GM18867 (cell line): ENCODE measurements at regions not wholly inside any gene's neighbourhood (a gene's known extent, or its start where the extent isn't known, plus 50 kb on each side); places are given as distances from the start of the nearest gene placed in this dataset.
"Not testable (repeated sequence)": the region's sequence is repeated elsewhere in the genome, so short reads cannot be mapped to it uniquely, and the experiment has no call there.

Experiments
- ATAC-seq: cut with Tn5 transposase; IDR thresholded peaks from one replicate; pipeline ENCODE4 v1.9.1; 2021; ENCODE audit warnings: mild to moderate bottlenecking, moderate library complexity; ENCODE audit not compliant: unreplicated experiment

DNA sequence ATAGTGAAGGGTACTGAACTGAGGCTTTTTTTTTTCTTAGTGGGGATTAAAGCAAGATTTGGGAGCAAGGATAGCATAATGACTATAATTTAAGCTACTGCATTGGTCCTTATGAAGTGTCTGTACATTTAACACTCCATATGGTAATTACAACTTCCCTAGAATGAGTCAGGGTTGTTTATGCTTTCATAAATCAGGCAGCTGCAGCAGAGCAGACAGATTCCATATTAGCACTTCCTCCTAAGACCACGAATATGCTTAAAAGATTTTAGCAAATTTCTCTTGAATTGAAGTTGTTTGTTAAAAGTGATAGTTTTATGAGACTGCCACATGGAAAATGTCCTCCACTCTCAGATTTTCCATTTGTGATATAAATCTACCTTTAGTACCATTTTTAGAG lies 401.1 kb upstream of the SPRY2 start:
- no peak for ATAC-seq

DNA sequence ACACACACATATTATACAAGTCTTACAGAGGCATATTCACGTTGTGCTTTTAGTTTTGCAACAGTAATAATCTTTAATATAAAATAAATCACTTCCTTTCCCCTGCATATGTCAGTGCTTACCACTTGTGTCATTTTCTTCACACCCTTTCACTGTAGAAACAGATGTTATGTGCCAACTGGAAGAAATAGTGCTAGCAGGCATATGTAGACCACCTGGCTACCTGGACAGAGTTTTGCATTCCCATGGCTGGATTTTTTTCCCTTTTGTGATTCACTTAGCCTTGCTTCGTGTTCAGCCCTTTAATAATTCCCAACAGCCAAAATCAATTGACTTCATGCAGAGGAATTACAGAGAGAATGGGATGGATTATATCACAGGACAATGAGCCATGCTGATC lies 399.1 kb upstream of the SPRY2 start:
- no peak for ATAC-seq

DNA sequence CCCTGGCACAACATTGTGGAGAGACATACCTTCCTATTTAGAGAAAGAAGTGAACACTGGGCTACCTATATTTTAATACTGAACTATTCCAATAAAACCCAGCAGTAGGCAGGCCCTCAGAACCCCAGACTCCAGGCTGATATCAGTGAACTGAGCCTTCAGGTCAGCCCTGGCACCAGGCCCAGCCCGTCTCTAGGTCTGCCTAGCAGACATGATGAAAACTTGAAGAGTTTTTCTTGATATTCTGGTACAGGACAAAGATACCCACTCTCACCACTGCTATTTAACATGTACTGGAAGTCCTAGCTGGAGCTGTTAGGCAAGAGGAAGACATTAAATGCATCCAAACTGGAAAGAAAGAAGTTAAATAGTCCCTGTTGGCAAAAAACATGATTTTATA lies 396.6 kb upstream of the SPRY2 start:
- no peak for ATAC-seq

DNA sequence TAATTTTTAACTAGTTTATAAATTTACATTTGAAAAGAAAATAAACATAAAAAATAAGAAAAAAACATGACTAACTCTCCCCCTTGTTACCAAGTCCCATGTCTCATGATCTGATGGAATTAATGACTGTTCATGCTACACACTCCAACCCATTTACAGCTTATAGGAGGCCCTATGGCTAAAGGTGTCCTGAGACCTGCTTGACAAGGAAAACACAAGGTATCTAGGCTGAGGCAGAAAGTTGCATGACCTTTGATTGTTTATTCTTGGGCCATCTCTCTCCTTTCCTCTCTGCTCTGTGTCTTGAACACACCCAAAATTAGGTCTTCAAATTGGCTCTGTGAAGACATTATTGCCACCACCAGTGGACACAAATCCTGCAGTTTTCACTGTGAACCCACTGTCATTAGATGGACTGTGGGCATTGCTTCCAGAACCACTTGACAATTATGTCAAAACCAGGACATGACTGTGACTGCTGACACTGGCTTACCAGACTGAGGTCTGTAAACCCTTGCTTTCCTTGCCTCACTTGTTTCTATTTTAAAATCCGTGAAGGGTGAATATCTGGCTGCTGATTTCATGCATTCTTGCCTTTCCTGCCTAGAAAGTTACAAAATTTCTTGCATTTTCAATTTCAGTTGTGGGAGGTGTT lies 386.5 kb upstream of the SPRY2 start:
- no peak for ATAC-seq

DNA sequence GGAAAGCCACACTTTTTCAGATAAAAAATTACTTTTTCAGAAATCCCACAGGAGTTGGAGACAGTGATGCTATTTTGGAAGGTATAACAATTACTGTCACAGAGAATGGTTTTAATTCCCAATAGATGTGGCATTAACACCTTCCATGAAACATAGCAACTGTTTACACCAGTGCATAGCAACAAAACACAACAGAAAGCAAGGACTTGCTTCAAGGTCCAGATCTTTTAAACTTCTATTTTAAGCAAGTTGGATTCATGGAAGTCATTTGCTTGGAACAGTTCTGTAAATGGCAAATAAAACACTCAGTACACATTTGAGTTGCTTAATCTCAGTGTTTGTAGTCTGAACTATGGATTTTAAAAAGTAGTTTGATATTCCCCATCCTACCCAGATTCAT lies 385.9 kb upstream of the SPRY2 start:
- ATAC-seq, result no peak

DNA sequence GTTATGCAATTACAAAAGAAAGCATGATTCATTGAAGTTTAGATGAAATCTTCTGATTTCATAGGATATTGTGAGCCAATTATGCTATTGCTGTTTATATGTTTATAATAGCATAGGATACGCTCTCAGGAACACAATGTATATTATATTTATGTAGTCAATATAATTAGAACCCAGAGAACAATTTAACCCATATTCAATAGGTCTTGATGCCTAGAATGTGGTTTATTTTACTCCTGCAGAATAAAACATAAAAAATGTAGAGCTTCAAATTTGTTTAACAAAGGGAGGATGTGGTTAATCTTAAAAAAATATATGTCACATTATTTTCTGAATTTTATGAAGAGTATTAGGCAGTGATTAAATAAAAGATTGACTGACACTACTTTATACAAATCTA lies 380.8 kb upstream of the SPRY2 start:
- no peak for ATAC-seq

DNA sequence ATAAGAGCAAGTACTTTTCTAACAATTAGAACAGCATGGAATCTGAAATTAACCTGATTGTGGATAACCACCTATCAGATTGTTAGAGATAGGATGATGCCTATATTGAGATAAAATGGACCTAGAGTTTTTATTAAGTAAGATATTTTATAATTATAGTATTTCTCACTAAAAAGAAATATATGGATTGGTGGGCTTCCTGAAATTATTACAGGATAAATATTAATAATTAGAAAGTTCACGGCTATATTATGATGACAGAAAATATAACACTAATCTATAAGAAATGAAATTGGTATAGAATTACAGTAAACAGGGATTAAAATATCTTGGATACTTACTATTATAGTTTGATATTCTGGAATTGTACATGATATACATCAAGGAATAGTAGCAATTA lies 378.0 kb upstream of the SPRY2 start:
- no peak for ATAC-seq

DNA sequence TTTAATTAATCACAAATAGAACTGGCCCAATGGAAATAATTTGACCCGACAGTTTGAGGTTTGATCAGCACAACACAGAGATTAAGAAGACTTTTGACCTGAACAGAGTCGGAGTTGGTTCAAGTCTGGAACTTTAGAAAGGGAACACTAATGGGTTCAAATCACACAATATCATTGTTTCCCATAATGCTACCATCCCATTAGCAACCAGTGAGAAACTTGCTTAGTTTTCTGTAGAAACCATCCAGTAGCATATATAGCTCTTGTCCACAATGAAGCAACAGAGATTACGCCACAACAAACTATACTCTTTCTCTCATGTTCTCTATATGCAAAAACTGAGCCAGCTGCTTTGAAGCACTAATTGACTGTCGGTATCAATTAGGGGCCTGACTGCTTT lies 376.9 kb upstream of the SPRY2 start:
- no peak for ATAC-seq

DNA sequence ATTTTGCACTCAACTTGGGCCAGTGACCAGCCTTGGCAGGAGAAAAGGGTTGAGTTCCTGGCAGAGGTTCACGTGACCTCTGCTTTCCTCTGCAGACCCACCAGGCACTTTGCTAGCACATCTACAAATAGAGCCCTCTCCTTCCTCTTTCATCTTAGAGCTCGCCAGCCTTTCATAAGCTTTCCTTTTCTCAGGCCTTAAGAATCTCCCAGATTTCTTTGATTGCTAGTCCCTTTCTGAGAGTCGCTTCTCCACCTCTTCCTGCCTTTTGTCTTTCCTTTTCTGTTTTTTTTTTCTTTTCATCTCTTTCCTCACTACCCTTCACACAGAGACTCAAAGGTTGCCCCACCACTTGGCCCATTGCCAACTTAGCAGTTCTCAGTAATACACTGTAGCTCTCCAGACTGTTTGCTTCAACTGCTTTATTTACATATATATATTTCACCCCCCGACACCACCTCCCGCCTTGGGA lies 375.7 kb upstream of the SPRY2 start:
- no peak for ATAC-seq

DNA sequence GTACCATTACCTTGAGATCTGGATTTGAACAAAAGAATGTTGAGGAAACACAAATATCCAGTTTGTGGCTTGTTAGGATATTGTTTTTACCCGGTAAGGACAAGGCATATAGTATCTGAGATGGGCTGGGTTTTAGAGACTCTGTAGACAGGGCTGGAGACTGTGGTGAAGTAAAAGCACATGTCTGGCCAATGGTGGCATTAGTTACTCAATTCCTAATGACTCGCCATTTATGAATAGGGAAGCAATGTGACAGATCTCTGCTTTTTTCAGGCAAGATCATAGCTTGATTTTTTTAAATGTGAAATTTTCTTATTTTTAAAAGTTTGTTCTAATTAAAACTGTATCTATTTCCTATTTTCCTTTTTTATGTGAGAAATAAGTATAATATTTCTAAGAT lies 371.1 kb upstream of the SPRY2 start:
- no peak for ATAC-seq

DNA sequence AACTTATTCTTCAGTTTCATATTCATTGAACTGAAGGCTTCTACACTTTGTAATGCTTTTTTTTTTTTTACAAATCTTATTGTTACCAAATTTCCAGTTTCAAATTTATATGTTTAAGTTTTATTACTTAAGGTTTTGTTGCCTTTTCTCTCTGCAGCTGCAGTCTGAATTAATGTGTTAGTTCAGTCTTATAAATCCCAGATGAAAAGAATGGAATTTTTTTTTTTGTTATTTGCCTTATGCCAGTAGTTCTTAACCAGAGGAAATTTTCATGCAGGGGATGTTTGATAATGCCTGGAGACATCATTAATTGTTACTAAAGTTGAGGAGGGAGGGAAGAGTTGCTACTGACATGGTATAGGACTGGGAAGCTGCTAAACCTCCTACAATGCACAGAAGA lies 367.9 kb upstream of the SPRY2 start:
- ATAC-seq, result no peak

DNA sequence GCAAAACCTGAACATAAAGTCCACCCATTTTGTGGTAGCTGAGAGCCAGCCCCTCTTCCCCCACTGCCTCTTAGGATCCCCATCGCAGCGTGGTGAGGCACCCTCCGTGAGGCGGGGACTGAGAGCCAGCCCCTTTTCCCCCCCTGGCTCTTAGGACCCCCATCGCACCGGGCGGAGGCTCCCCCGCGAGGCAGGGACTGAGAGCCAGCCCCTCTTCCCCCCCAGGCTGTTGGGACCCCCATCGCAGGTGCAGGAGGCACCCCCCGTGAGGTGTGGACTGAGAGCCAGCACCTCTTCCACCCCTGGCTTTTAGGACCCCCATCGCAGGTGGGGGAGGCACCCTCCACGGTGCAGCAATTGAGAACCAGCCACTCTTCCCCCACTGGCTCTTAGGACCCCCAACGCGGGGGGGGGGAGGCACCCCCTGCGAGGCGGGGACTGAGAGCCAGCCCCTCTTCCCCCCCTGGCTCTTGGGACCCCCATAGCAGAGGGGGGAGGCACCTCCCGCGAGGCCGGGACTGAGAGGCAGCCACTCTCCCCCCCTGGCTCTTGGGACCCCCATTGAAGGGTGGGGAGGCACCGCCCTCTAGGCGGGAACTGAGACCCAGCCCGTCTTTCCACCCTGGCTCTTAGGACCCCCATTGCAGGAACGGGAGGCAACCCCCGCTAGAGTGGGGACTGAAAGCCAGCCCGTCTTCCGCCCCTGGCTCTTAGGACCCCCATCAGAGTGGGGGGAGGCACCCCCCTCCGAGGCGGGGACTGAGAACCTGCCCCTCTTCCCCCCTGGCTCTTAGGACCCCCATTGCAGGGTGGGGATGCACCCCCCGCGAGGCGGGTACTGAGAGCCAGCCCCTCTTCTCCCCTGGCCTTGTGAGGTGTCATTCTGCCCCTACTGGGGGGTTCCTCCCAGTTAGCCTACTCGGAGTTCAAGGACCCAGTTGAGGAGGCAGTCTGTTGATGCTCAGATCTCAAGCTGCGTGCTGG lies 366.4 kb upstream of the SPRY2 start:
- ATAC-seq, result no peak

DNA sequence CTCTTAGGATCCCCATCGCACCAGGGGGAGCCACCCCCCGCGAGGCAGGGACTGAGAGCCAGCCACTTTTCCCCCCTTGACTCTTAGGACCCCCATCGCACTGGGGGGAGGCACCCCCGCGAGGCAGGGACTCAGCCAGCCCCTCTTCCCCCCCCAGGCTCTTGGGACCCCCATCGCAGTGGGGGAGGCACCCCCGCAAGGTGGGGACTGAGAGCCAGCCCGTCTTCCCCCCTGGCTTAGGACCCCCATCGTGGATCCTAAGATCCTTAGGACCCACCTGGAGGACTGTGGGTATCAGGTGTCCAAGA lies 365.2 kb upstream of the SPRY2 start:
- ATAC-seq, result no peak

DNA sequence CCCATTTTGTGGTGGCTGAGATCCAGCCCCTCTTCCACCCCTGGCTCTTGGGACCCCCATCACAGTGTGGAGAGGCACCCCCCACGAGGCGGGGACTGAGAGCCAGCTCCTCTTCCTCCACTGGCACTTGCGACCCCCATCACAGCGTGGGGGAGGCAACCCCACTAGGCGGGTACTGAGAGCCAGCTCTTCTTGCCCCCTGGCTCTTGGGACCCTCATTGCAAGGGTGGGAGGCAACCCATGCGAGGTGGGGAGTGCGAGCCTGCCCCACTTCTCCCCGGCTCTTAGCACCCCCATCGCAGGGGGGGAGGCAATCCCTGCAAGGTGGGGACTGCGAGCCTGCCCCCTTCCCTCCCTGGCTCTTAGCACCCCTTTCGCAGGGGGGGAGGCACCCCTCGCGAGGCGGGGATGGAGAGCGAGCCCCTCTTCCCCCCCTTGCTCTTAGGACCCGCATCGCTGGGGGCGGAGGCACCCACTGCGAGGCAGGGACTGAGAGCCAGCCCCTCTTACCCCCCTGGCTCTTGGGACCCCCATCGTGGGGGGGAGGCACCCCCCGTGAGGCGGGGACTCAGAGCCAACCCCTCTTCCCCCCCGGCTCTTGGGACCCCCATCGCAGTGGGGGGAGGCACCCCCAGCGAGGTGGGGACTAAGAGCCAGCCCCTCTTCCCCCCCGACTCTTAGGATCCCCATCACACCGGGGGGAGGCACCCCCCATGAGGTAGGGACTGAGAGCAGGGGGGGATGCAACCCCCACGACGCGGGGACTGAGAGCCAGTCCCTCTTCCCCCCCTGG lies 364.6 kb upstream of the SPRY2 start:
- ATAC-seq, result no peak

DNA sequence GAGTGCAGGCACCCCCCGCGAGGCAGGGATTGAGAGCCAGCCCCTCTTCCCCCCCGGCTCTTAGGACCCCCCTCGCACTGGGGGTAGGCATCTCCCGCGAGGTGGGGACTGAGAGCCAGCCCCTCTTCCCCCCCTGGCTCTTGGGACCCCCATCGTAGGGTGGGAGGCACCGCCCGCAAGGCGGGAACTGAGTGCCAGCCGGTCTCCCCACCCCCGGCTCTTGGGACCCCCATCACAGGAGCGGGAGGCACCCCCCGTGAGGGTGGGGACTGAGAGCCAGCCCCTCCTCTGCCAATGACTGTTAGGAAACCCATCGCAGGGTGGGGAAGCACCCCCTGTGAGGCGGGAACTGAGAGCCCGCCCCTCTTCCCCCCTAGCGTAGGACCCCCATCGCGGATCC lies 363.4 kb upstream of the SPRY2 start:
- no peak for ATAC-seq

DNA sequence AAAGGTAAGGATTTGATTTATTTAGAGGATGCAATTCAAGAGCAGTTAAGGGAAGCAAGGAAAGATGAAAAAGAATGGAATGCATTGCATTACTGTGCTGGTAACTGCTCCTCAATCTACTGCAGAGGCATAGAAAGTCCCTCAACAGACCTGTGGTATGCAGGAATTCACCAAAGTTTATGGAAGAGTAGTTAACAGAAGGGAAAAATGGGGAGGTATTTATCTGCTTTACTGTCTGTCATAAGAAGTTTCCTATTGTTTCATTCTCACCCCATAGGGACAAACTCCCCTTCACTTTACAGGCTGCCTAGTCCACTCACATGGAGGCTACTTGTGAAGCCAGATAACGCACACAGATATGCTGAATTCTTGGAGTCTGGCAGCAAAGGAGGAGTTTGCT lies 354.9 kb upstream of the SPRY2 start:
- no peak for ATAC-seq

DNA sequence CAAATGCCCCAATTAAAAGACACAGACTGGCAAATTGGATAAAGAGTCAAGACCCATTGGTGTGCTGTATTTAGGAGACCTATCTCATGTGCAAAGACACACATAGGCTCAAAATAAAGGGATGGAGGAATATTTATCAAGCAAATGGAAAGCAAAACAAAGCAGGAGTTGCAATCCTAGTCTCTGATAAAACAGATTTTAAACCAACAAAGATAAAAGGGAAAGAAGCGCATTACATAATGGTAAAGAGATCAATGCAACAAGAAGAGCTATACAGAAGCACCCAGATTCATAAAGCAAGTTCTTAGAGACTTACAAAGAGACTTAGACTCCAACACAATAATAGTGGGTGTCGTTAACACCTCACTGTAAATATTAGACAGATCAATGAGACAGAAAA lies 350.9 kb upstream of the SPRY2 start:
- ATAC-seq, result not testable (repeated sequence)

DNA sequence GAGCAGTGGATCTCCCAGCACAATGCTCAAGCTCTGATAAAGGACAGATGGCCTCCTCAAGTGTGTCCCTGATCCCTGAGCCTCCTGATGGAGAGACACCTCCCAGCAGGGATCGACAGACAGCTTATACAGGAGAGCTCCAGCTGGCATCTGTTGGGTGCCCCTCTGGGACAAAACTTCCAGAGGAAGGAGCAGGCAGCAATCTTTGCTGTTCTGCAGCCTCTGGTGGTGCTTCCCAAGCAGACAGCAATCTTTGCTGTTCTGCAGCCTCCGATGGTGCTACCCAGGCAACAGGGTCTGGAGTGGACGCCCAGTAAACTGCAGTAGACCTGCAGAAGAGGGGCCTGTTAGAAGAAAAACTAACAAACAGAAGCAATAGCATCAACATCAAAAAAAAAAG lies 349.3 kb upstream of the SPRY2 start:
- ATAC-seq, result no peak

DNA sequence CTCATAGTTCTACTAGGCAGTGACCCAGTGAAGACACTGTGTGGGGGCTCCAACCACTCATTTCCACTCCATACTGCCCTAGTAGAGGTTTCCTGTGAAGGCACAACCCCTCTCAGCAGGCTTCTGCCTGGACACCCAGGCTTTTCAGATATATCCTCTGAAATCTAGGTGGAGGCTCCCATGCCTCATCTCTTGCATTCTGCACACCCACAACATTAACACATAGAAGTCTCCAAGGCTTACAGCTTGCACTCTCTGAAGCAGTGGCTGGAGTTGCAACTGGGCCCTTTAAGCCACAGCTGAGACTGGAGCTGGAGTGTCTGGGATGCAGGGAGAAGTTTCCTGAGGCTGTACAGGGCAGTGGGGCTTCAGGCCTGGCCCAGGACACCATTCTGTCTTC lies 347.7 kb upstream of the SPRY2 start:
- ATAC-seq, result no peak

DNA sequence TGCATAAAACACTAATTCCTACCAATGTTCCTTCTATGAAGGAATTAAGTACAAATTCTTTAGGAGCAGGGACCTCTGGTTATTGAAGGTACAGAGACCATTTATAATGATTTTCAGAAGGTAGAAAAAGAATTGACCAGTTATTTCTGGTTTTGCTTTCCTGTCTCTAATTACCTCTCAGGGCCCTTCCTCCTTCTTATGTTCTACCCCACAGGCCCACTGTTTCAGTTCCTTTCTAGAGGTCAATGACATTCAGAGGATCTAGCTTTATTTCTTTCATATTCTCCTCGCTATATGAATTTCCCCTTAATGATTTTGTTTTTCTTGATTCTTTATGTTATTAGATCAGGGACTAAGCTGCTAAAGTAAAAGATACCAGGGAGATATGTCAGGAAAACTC lies 345.0 kb upstream of the SPRY2 start:
- no peak for ATAC-seq

DNA sequence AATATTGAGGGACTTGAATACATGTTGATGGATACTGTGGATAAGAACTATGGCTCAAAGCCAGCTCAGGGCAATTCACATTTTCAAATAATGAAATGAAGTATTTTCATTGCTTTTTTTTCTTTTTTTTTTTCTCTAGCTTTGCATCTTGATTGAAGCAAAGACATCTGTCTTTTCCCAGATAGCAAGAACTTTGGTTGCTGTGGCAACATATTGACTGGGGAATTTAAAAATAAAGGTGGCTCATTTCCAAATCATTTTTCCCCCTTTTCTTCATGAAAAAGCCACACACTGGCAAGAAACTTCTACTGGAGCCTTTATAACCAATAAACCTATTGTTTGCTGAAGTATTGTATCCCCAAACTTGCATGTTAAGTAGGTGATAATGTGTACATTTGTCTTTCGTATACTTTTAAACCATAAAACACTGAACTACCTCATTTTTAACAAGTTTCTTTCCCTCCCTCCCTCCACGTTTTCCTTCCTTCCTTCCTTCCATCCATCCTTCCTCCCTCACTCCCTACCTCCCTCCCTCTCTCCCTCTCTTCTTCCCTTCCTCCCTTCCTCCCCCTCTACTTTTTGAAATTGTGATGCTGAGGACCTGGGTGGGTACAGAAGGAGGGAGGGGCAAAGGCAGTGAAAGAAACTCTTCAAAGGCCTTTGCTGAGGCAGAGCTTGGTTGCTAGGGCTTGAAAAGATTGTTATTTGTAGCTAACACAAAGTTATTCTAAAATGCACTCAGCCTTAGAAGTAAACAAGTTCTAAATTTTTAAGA lies 343.5 kb upstream of the SPRY2 start:
- no peak for ATAC-seq
